HG03520 (cell line): ENCODE measurements at regions not wholly inside any gene's neighbourhood (a gene's known extent, or its start where the extent isn't known, plus 50 kb on each side); places are given as distances from the start of the nearest gene placed in this dataset.

ENCODE experiments used
- ATAC-seq: cut with Tn5 transposase; IDR thresholded peaks from one replicate; pipeline ENCODE4 v1.9.1; 2021; ENCODE audit warnings: mild to moderate bottlenecking, moderate library complexity; ENCODE audit not compliant: unreplicated experiment

GRCh38 chr12:125353871-125354270 is 288.6 kb downstream of the AACS start:
- ATAC-seq = no peak

GRCh38 chr12:125355614-125356013 is 290.4 kb downstream of the AACS start:
- ATAC-seq = no peak

- ATAC-seq = no peak
Measured at GRCh38 chr12:125356111-125356510, 290.9 kb downstream of the AACS start.

GRCh38 chr12:125357561-125357960 is 292.3 kb downstream of the AACS start:
- ATAC-seq = no peak

DNA sequence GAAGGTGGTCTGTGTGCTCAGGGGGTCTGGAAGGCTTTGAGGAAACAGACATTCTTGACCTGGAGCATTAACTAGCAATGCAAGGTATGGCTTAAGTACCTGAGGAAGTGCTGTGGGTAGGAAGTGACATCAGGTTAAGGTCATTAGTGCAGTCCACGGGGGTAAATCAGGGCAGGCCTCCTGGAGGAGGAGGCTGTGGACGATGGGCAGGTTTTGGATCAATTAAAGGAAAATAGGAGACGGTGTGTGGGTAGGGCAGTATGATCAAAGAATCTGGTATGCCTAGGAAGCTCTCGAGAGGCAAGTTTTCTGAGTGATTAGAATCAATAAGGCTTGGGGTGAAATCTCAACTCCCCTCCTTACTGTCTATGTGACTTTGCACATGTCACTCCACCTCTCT is 295.3 kb downstream of the AACS start:
- ATAC-seq = no peak

DNA sequence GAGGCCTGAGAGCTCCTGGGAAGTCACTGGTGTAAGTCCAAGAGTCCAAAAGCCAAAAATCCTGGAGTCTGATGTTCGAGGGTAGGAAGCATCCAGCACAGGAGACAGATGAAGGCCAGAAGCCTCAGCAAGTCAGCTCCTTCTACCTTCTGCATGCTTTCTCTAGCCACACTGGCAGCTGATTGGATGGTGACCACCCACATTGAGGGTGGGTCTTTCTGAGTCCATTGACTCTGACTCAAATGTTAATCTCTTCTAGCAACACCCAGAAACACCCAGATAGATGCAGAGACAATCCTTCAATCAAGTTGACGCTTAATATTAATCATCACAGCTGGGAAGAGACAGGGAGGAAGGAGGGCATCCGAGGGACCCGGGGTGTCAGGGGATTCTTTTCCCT is 305.8 kb downstream of the AACS start:
- no peak for ATAC-seq

DNA sequence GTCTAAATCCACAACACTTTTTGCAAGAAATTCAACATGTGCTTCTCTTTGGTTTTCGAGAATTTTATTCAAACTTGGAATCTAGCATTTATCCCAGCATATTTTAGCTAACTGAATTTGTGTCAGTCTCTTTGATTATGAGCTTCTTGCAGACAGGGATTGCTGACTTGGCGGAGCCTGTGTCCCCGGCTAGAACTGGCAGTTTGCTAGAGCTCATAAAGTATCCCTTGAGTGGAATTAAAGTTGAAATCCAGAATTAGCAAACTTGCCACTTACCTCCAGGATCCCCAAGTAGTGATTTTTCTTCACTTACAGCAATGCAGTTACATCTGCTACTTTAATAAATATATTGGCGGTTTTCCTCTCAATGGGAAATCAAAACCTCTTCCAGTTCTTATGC is 306.9 kb downstream of the AACS start:
- no peak for ATAC-seq

DNA sequence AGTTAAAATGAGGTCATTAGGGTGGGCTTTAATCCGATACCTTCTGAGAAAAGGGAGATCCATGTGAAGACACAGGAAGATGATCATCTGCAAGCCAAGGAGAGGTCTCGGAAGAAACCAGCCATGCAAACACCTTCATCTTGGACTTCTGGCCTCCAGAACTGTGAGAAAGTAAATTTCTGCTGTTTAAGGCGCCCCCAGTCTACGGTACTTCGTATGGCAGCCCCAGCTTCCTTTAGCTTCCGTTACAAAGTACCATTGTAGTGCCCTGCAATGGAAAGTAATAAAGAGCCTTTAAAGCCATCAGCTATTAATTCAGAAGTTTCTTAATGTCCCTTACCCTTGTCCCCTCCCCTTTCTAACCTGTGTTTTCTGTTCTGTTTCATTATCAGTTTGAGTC is 308.1 kb downstream of the AACS start:
- no peak for ATAC-seq

DNA sequence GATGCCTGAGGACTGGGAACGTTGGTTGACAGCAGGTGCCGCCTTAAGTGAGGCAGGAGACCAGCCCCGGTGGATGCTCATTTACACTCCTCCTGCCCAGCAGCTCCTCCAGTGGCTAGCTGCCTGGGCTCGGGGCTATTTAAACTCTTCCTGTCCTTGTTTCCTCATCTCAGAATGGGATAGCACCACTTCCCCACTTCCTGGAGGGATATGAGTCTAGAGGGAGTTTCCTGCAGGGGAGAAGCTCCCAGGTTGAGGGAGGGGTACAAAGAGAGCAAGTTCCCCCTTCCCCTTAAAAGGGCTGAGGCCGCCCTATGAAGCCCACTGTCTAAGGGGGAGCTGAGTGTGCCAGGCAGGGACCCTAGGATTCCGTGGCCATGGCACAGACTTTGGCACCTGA is 311.2 kb downstream of the AACS start:
- ATAC-seq = no peak

DNA sequence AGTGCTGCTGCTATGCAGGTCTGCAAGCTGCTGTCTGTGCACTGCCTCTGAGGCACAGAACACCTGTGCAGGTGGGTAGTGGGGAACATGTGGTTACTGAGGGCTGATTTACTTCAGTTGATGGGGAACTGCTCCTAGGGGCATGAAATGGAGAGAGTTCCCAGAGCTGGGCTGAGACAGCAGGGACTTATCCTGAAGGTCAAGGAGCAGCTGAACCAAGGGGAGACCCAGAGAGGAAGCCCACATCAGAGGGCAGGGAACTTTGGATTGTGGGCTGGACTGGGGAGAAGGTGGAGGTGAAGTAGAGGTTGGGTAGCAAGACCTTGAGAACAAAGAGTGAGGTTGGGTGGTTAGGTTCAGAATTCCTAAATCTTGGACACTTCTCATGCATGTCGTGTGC is 311.9 kb downstream of the AACS start:
- no peak for ATAC-seq

- no peak for ATAC-seq
Measured at GRCh38 chr12:125381373-125381772, 316.1 kb downstream of the AACS start.

DNA sequence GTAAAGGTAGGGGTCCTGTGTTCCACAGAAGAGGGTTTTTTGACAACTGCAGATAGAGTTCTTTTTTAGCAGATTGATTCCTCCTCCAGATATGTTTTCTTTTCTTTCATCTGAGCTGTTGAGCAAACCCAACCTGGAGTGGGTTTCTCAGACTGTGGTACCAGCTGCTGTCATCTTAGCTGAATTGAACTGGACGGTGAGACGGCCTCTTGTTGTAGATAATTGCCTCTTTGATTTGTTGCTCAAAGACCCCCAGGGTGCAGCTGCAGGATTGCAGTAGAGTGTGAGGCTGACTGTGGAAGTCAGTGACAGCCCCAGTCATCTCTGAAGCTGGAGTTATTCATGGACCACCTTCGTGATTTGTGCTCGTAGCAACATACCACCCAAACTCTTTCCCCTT is 317.7 kb downstream of the AACS start:
- ATAC-seq = no peak

DNA sequence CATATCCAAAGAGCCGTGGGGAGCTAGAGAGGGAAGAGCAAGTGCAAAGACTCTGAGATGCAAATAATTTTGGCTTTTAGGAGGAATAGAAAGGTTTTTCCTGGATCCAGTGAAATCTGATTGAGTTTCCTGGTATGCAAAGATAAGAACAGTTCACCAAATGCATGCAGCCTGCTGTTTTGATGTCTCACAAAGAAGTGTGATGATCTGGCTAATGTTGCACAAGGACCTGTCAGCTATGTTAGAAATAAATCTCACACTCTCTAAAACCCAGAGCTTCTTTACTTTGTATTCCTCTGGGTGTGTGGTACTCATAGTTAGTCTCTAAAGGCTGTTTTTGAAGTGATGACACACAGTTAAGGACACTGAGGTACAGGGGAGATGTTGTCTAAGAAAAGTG is 321.4 kb downstream of the AACS start:
- no peak for ATAC-seq

DNA sequence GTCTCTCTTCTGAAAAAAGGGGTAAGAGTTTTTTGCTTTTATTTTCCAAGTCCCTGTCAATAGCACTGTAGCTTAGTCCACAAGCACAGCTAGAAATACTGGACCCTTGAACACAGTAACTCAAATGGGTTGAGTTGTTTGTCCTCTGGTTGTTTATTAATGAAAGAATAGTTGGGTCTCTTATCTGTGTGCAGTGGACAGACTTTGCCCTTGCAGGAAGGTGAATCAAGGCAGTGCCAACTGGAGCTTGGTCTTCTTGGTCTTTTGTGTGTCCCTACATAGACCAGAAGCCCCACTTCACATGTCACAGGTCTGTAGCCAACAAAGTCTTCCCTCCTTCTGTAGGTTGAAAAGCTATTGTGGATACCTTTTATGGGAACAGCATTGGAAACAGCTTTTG is 322.0 kb downstream of the AACS start:
- ATAC-seq = no peak

- no peak for ATAC-seq
Measured at GRCh38 chr12:125389061-125389697, 323.9 kb downstream of the AACS start.

DNA sequence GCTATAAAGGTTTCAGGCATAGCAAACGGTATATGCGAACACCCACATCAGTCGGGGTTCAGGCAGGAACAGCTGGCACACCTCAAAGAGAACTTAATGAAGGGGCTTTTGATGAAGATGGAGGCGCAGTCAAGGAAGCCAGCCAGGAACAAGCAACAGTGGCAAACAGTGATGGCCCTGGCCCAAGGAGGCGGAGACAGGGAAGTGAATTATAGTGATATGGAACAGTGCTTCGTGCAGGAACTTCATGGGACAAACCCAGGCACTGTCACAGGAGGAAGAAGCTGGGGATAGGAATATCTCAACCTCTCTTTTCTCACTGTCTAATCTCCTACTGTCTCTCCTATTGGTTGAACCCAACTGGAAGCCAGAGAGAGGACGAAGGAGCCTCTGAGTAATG is 328.3 kb downstream of the AACS start:
- no peak for ATAC-seq

GRCh38 chr12:125395583-125396215 is 330.5 kb downstream of the AACS start:
- ATAC-seq = no peak

DNA sequence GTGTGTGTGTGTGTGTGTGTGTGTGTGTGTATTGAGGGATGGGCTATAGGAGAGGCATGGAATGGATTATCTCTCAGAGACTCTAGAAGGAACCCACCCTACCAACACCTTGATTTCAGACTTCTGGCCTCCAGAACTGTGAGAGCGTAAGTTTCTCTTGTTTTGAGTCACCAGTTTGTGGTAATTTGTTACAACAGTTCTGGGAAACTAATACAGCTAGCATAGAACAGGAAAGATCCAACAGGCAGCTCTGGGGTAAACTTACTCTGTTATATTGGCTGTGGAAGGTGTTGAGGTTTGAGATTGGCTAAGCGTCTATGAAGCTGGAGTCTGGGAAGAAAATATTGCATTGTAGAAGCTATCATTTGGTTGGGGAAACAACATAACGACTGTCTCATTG is 334.3 kb downstream of the AACS start:
- no peak for ATAC-seq

GRCh38 chr12:125402874-125403789 is 337.9 kb downstream of the AACS start:
- ATAC-seq = no peak

GRCh38 chr12:125403843-125404242 is 338.6 kb downstream of the AACS start:
- no peak for ATAC-seq

DNA sequence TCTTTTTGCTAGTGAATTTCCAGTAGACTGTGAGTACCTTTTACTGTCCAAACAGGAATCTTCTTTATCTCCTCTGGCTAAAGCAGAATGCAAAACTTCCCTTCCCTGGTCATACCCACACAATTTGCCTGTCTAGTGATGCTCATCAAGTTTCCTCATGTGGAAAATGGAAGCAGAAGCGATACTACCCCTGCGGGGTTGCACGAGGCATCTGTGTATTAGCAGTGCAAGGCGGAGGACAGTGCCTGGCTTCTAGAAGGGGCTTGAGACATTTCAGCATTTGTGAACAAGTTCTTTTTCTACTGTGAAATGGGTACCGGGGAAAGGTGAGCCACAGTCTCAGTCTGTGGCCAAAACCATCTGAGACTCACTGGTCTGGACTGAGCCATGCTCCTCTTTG is 340.9 kb downstream of the AACS start:
- ATAC-seq = peak; percentile 75

DNA sequence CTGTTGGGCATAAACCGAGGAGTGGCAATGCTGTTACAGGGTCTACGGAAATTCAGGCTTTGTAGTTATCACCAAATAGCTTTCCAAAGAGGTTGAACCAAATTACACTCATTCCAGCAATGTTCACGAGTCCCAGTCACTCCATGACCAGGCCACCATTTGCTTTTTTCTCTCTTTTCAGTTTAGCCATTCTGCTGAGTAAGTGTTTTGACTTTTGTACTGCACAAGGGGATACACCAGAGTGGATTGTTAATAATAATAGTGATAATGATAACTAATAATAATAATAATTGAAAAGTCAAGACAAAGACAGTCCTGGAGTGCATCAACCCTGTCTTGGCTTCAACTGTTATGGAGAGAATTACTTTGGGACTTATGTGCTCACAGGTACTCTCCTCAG is 343.5 kb downstream of the AACS start:
- ATAC-seq = no peak
